HG02759 (cell line): ENCODE measurements at regions not wholly inside any gene's neighbourhood (a gene's known extent, or its start where the extent isn't known, plus 50 kb on each side); places are given as distances from the start of the nearest gene placed in this dataset.

ENCODE experiments used
- ATAC-seq: cut with Tn5 transposase; IDR thresholded peaks from one replicate; pipeline ENCODE4 v1.9.1; 2021; ENCODE audit warnings: mild to moderate bottlenecking, moderate library complexity; ENCODE audit not compliant: unreplicated experiment

GRCh38 chr5:175056831-175057230 is 332.4 kb downstream of the MSX2 start:
- ATAC-seq, result no peak

DNA sequence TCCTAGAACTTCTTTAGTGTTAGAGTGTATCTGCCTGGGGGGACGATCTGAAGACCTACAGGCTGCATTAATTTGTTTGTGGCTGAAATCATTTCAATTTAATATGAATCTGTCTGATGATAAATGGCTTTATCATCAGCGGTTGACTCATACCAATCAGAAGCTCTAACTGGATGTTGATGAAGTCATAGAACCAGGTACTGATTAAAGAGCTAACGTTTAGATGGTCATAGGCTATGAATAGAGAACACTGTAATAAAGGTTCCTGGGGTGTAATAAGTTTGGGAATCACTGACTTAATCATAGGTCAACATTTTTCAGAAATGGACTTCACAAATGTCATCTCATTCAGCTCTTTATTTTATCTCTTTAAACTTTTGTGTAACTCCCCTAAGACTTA is 329.9 kb downstream of the MSX2 start:
- no peak for ATAC-seq

GRCh38 chr5:175052351-175052750 is 328.0 kb downstream of the MSX2 start:
- no peak for ATAC-seq

DNA sequence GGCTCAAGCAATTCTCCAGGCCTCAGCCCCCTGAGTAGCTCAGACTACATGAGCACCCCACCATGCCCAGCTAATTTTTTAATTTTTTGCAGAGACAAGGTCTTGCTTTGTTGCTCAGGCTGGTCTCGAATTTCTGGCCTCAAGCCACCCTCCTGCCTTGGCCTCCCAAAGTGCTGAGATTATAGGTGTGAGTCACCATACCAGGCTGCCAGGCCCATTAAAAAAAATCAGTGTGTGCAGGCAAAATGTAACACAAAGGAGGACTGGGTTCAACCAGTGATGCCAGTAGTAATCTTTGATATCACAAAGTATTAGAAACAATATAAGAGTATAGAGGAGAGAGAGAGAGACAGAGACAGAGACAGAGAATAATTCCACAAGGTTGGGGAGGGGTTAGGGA is 322.7 kb downstream of the MSX2 start:
- no peak for ATAC-seq

DNA sequence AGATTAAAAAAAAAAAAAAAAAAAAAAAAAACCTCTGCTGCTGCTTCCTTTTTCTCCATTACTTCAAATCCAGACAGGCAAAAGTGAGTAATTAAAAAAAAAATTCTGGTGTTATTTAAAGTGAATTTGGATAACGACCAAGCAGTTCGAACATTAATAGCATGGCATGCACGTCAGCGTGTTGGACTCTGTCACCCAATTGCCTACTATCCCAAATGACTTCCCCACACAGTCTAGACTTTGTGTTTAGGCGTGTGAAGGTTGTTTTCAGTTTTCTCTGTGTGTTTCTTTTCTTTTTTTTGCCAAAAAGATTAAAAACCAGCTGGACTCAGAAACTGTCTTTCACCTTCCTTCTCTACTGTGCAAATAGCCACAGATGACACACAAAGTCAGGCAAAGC is 321.4 kb downstream of the MSX2 start:
- no peak for ATAC-seq

GRCh38 chr5:175037820-175038219 is 313.4 kb downstream of the MSX2 start:
- no peak for ATAC-seq

DNA sequence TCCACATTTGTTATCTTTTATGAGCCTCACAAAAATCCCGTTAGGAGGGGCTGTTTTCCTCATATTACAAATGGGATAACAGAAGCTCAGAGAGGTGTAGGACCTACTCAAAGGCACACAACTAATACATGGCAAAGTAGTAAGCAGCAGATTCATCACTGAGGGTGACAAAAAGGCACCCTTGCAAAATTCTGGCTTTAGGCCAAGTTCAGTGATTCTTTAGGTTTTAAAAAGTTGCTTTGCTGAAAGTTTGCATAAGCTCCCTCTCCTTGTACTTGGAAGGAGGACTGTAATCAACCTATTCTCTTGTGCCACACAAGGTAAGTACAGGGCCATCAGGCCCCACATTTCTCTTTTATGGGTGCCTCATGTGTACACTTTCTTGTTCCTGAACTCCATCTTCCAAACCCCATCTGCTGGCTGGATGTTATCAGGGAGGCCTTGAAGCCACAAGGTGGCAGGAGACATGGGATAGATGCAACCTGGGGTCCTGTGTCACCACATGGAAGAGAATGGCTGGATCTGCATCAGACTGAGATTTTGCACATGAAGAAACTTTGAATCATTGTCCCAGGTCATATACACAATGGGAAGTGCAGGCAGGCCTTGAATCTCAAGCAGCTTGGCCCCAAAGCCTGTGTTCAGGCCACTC is 311.6 kb downstream of the MSX2 start:
- ATAC-seq, result no peak

DNA sequence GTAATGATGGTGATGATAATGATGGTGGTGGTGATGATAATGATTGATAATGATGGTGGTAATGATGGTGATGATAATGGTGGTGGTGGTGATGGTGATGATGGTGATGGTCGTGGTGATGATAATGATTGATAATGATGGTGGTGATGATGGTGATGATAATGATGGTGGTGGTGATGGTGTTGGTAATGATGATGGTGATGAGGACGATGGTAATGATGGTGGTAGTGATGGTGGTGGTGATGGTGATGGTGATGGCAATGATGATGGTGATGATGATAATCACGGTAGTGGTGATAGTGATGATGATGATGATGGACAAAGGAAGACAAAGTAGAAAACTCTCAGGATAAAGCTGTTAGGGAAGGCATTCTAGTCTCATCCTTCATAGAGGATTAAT is 310.5 kb downstream of the MSX2 start:
- no peak for ATAC-seq

GRCh38 chr5:175032741-175033151 is 308.4 kb downstream of the MSX2 start:
- no peak for ATAC-seq

GRCh38 chr5:175032013-175032412 is 307.6 kb downstream of the MSX2 start:
- ATAC-seq, result no peak

DNA sequence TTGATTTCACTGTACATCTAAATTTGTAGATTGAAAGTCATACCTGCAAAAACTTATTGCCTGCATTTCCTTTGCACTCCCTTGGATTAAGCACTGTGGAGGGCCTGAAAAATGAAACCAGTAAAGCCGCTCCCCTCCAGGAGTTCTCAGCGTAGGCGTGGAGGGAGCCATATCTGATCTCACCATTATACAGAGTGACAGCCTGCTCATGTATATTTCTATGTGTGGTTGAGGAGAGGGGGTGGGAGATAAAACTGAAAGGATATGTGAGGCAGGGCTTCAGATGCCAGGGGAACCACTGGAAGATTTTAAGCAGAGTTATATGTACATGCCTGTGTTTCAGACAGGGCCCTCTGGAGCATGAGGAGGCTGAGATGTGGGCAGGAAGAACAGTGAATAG is 303.0 kb downstream of the MSX2 start:
- ATAC-seq, result no peak

DNA sequence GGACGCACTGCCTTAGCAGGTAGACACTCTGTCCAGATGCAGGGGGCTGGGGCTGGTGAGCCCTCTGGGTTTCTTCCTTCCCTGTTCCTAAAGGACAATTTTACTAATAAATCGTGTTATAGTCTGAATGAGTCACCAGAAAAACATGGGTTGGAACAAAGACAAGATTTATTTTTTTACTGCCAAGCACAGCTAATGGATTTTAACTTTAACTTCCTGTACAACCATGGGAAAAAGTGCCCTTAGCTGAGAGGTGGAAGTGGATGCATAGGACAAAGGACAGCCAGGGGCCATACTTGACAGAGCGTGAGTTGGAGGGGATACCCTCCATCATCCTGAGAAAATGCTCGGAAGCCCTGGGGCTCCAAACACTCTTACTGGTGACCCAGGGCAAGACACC is 300.7 kb downstream of the MSX2 start:
- no peak for ATAC-seq

- ATAC-seq, result no peak
Observed at GRCh38 chr5:175021841-175022625, 297.7 kb downstream of the MSX2 start.

GRCh38 chr5:175021321-175021720 is 296.9 kb downstream of the MSX2 start:
- ATAC-seq, result no peak

DNA sequence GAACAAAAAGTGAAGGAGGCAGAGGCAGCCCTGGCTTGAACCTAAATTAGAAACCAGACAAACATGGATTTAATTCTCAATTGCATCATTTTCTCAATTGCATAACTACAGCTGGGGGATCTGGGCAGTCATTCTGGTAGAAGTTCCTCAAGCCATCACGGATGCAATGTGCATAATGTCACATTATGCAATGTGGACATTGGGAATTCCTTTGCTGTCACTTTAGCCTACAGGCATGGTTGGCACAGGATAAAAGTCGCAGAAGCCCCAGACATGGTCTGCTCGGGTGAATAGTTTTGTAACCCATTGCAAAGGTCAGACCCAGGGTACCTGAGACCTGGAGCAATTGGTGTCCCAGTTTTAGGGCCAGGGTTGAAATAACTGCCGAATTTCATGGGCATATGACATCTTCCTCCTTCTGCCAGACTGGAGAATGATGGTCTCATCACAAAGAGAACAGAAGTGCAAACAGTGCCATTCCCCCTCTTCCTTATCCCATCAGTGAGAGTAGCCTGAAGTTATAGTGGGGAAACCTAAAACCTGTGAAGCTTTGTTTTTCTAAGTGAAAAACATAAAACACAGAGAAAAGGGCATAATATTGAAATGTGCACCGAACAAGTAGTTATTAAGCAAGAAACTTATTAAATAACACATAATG is 290.8 kb downstream of the MSX2 start:
- no peak for ATAC-seq

DNA sequence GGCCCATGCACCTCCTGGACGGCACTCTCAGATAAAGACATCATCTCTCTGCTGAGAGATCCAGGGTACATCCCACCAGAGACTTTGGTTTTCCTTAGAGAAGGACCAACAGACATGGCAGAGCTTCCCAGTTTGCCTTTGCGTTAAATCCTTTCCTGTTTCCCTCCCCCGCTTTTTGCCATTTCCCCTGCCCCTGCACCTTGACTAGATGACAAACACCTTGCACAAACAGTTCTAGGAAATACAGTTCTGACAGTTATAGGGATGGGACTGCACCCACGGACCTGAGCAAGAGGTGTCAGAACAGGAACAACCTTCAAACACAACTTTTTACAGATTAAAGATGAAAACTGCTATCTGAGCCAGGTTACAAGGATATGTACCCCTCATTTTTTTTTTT is 288.9 kb downstream of the MSX2 start:
- no peak for ATAC-seq

GRCh38 chr5:175012267-175012666 is 287.9 kb downstream of the MSX2 start:
- no peak for ATAC-seq

DNA sequence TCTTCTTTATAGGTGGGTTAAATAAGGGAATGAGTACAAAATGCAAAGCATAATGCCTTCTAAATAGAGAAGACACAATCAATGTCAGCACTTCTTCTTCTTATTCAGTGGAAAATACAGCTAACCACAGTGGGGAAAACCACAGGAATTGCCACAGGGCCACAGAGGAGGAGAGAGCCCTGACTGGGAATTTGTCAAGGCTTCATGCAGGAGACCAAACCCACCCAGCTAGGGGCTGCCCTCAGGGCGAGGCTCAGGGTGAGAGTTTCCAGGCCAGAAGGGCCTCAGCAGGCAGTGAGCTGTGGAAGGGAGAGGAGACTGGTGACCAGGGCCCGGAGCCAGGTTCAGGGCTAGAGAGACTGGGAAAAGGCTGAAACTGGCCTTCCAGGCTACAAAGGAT is 279.1 kb downstream of the MSX2 start:
- no peak for ATAC-seq

DNA sequence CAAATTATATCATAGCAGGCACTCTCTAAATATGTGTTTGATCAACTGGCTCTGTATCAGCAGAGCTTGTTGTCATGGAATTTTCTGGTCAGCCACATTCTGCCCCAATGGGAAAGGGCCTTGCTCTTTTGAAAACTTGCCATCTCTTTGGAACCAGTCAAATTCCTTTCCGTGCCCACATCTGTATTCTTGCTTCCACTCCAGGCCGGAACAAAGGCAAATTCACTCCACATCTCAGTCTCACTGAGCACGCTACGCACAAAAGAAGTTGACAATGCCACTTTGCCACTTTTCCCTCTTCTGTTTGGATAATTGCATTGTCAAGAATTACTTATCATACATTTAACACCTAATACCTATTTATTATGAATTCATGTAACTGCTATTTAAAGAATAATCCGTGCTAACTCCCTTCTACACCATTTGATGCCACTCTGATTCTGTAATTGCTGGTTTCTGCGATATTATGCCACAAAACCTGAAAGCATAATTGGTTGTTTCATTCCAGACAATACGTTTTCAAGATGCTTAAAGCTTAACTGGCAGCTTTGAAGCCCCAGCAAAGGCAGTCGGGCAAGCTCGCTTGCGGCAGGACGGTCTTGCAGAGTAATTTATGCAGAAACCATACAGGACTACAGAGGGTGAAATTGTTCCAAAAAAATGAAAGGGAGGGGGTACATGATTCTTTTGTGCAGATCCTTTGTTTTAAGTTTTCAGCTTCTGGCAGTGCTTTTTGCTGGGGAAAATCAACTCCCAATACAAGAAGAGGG is 277.7 kb downstream of the MSX2 start:
- no peak for ATAC-seq

DNA sequence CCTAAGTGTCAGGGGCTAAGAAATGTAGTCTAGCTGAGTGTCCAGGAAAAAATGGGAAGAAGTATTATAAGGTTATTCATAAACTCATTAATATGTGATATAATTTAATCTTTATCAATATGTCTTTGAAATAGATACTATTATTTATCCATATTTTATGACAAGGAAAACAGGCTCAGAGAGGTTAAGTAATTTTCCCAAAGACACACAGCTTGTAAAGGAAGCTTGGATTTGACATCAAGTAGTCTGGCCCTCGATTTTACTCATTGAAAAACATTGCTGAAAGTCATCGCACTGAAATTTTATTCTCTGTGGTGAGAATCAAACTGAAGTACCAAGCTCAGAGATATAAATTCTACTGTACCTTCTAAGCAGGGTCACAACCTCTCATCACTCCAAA is 276.9 kb downstream of the MSX2 start:
- ATAC-seq, result no peak

DNA sequence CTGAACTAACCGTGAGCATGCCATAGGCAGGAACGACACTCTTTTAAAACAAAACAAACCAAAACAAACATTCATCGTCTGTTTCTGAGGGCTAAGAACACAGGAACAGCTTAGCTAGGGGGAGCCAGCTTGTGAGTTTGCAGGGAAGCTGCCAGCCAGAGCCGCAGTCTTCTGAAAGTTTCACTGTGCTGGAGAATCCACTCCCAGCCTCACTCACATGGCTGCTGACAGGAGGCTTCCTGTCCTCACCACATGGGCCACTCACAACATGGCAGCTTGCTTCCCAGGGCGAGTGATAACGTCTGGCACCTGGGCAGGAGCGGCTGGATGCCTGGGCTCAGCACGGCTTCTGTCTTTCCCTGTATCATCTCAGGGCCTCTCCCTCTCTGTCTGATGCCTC is 275.2 kb downstream of the MSX2 start:
- no peak for ATAC-seq
